DND-41 (cell line): ENCODE measurements at regions not wholly inside any gene's neighbourhood (a gene's known extent, or its start where the extent isn't known, plus 50 kb on each side); places are given as distances from the start of the nearest gene placed in this dataset.

Source experiments
- ATAC-seq: fragments of 200-7000 bp; cut with Tn5 transposase; 3 replicates; pipeline ENCODE4 v1.9.1; 2021; ENCODE audit warnings: low read depth; ENCODE audit not compliant: insufficient read depth
- DNase-seq: peaks from one replicate; pipeline ENCODE4 v3.0.0-alpha.2; 2020
- H2AFZ ChIP-seq: 2 replicates; pipeline ENCODE4 v1.6.0; 2012; ENCODE audit warnings: low read depth, low read length
- H3K27ac ChIP-seq: 2 replicates; pipeline ENCODE4 v1.5.1; 2012; ENCODE audit warnings: low read length, inconsistent platforms
- H3K27me3 ChIP-seq: fragments of 200-600 bp; sonication (generic); 2 replicates; pipeline ENCODE4 v1.6.0; 2012; ENCODE audit warnings: low read length, mild to moderate bottlenecking, inconsistent platforms; ENCODE audit not compliant: insufficient read depth, poor library complexity
- H3K36me3 ChIP-seq: 2 replicates; pipeline ENCODE4 v1.5.1; 2012; ENCODE audit warnings: low read length, inconsistent platforms; ENCODE audit not compliant: insufficient read depth
- H3K4me1 ChIP-seq: 2 replicates; pipeline ENCODE4 v1.5.1; 2012; ENCODE audit warnings: mild to moderate bottlenecking, low read length; ENCODE audit not compliant: insufficient read depth
- H3K4me2 ChIP-seq: 2 replicates; pipeline ENCODE4 v1.6.0; 2012; ENCODE audit warnings: mild to moderate bottlenecking, moderate library complexity, low read length, inconsistent platforms; ENCODE audit not compliant: insufficient read depth
- H3K4me3 ChIP-seq, 2 experiments: fragments of 200-600 bp in 1 of 2; shearing (Covaris generic) in 1 of 2; 2 replicates each; pipeline ENCODE4 v1.5.1; 2012 to 2016; ENCODE audit warnings: inconsistent platforms in 2 of 2, low read length in 2 of 2, mild to moderate bottlenecking in 2 of 2, low read depth in 1 of 2, moderate library complexity in 1 of 2
- H3K79me2 ChIP-seq: 2 replicates; pipeline ENCODE4 v1.6.0; 2012; ENCODE audit warnings: low read length, inconsistent platforms; ENCODE audit not compliant: insufficient read depth
- H3K9ac ChIP-seq: 2 replicates; pipeline ENCODE4 v1.6.0; 2012; ENCODE audit warnings: low read depth, mild to moderate bottlenecking, inconsistent platforms, low read length, moderate library complexity
- H3K9me3 ChIP-seq: 2 replicates; pipeline ENCODE4 v1.5.1; 2012; ENCODE audit warnings: low read length, moderate library complexity, mild to moderate bottlenecking, inconsistent platforms; ENCODE audit not compliant: insufficient read depth, severe bottlenecking
- H4K20me1 ChIP-seq: 2 replicates; pipeline ENCODE4 v1.6.0; 2012; ENCODE audit warnings: low read length; ENCODE audit not compliant: insufficient read depth
- CTCF ChIP-seq: IDR thresholded peaks from 2 replicates; pipeline ENCODE4 v1.5.1; 2012; ENCODE audit warnings: borderline replicate concordance, low read length, moderate library complexity, mild to moderate bottlenecking; ENCODE audit not compliant: poor library complexity, severe bottlenecking; ENCODE audit errors: extremely low read depth
- EZH2 ChIP-seq: IDR thresholded peaks from 3 replicates; pipeline ENCODE4 v1.6.1; 2012; ENCODE audit warnings: borderline replicate concordance, low read depth, mild to moderate bottlenecking, moderate library complexity, low read length, inconsistent platforms; ENCODE audit not compliant: severe bottlenecking

GRCh38 chr13:40317980-40318327, 348.5 kb downstream of the FOXO1 start:
- Histone ChIP-seq H3K4me2 (no peak overlapping the region), H3K4me3 (no peak overlapping the region), H2AFZ (no peak overlapping the region), H3K9me3 (no peaks in the 10 kb centered on the region), H3K9ac (no peak overlapping the region), H3K27me3 (peaks cover 3% of the 10 kb centered on the region), H3K4me1 (no peaks in the 10 kb centered on the region), H4K20me1 (no peaks in the 10 kb centered on the region), H3K79me2 (no peaks in the 10 kb centered on the region), H3K27ac (no peak overlapping the region), H3K36me3 (no peaks in the 10 kb centered on the region)
- DNase-seq (no peak), ATAC-seq (no peak)
- TF ChIP-seq EZH2 = no peak
- no peak for TF ChIP-seq CTCF

- no peak for TF ChIP-seq EZH2
- no peak for TF ChIP-seq CTCF
- Histone ChIP-seq H3K4me1 (no peaks in the 10 kb centered on the region), H3K4me3 (no peak overlapping the region), H3K79me2 (no peaks in the 10 kb centered on the region), H3K36me3 (no peaks in the 10 kb centered on the region), H2AFZ (no peak overlapping the region), H3K27ac (no peak overlapping the region), H3K27me3 (peaks cover 3% of the 10 kb centered on the region), H4K20me1 (no peaks in the 10 kb centered on the region), H3K9ac (no peak overlapping the region), H3K9me3 (no peaks in the 10 kb centered on the region), H3K4me2 (no peak overlapping the region)
- ATAC-seq (no peak), DNase-seq (no peak)
Measured at GRCh38 chr13:40318366-40318765, 348.1 kb downstream of the FOXO1 start.

- Histone ChIP-seq H3K4me3 (no peak overlapping the region), H3K27me3 (peaks cover 3% of the 10 kb centered on the region), H3K9me3 (no peaks in the 10 kb centered on the region), H3K4me2 (no peak overlapping the region), H3K36me3 (no peaks in the 10 kb centered on the region), H4K20me1 (no peaks in the 10 kb centered on the region), H3K27ac (no peak overlapping the region), H2AFZ (no peak overlapping the region), H3K4me1 (no peaks in the 10 kb centered on the region), H3K9ac (no peak overlapping the region), H3K79me2 (no peaks in the 10 kb centered on the region)
- DNase-seq (no peak), ATAC-seq (no peak)
- TF ChIP-seq CTCF (no peak), EZH2 (no peak)
Measured at GRCh38 chr13:40319699-40320579, 346.5 kb downstream of the FOXO1 start.
